Mucosa of descending colon (tissue), 3 donors: ENCODE measurements at regions not wholly inside any gene's neighbourhood (a gene's known extent, or its start where the extent isn't known, plus 50 kb on each side); places are given as distances from the start of the nearest gene placed in this dataset.

ENCODE experiments used
- ATAC-seq: fragments of 200-7000 bp; cut with Tn5 transposase; one replicate; pipeline ENCODE4 v1.9.1; 2020; ENCODE audit warnings: mild to moderate bottlenecking, moderate library complexity
- DNase-seq, 3 donors: peaks; one replicate each; pipeline ENCODE4 v3.0.0-alpha.2; 2020
- H3K36me3 ChIP-seq: fragments of 200-600 bp; one replicate; pipeline ENCODE4 v1.8.0; 2021; ENCODE audit warnings: low read depth, mild to moderate bottlenecking
- H3K4me1 ChIP-seq: fragments of 200-600 bp; one replicate; pipeline ENCODE4 v1.8.0; 2021; ENCODE audit warnings: low read depth, mild to moderate bottlenecking
- H3K4me3 ChIP-seq: fragments of 200-600 bp; one replicate; pipeline ENCODE4 v1.8.0; 2021; ENCODE audit warnings: mild to moderate bottlenecking
- H3K9me3 ChIP-seq: fragments of 200-600 bp; one replicate; pipeline ENCODE4 v1.8.0; 2021; ENCODE audit warnings: mild to moderate bottlenecking
- intact Hi-C, 2 donors: fragments of 100-400 bp; cut with DNase I in 1 of 2; cut with micrococcal nuclease in 1 of 2; formaldehyde crosslinking; loops; one replicate each; pipeline versions ENCODE4 v1.11.0 to v1.11.1; 2022; cut with DNase I, micrococcal nuclease
- TF ChIP-seq, protein P1 (sequence below): fragments of 200-600 bp; IDR thresholded peaks from one replicate; pipeline ENCODE4 v1.8.0; 2022; ENCODE audit warnings: antibody characterized with exemption, mild to moderate bottlenecking
- donor health status: DM: no; HTN: no; CAD: no; lungs with moderate emphysema.
- donor health status: DM: no; HTN: no; CAD: no.
- donor health status: DM: no; HTN: yes; CAD: no.

DNA sequence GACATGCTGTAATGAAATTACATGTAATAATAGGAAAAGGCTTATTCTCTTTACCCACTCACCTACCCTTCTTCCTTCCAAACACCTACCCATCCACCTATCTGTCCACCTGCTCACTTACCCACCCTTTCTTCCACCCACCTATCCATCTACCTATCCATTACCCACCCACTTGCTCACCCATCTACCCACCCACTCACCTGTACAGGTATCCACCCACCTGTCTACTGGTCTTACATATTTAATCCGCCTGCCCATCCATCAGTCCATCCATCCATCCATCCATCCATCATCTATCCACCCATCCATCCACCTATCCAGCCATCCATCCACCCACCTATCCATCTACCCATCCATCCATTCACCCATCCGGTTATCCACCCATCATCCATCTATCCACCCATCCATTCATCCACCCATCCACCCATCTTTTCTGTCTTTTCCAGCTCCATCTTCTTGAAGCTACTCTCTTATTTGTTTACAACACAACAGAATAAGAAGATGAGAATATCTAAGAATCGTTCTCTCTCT lies 133.3 kb upstream of the STX18 start:
- TF ChIP-seq, protein P1, sequence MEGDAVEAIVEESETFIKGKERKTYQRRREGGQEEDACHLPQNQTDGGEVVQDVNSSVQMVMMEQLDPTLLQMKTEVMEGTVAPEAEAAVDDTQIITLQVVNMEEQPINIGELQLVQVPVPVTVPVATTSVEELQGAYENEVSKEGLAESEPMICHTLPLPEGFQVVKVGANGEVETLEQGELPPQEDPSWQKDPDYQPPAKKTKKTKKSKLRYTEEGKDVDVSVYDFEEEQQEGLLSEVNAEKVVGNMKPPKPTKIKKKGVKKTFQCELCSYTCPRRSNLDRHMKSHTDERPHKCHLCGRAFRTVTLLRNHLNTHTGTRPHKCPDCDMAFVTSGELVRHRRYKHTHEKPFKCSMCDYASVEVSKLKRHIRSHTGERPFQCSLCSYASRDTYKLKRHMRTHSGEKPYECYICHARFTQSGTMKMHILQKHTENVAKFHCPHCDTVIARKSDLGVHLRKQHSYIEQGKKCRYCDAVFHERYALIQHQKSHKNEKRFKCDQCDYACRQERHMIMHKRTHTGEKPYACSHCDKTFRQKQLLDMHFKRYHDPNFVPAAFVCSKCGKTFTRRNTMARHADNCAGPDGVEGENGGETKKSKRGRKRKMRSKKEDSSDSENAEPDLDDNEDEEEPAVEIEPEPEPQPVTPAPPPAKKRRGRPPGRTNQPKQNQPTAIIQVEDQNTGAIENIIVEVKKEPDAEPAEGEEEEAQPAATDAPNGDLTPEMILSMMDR: no peak
- no peaks in the 10 kb centered on the region for H3K4me1 ChIP-seq
- no peaks in the 10 kb centered on the region for H3K36me3 ChIP-seq
- H3K4me3 ChIP-seq: no peak overlapping the region
- ATAC-seq: no peak
- H3K9me3 ChIP-seq: no peaks in the 10 kb centered on the region
- DNase-seq: no peak
- intact Hi-C loops: no loop called here

DNA sequence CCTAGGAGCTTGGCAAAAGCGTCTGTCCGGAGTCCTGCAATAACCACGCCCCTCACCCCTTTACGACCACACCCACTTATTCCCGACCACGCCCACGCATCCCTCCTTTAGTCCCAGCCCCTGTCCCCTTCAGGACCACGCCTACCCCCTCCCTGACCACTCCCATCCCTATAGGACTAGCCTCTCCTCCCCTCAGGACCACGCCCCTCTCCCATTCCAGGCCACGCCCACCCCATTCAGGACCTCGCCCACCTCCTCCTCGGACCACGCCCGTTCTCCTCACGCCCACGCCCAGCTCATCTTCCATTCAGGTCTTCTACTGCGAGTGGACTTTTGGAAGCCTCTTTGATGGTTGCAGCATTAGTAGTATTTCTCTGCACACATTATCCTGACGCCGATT lies 131.2 kb upstream of the STX18 start:
- peak; percentile 81 for ATAC-seq
- TF ChIP-seq, protein P1: no peak
- Histone ChIP-seq H3K4me3 (no peak overlapping the region), H3K36me3 (no peaks in the 10 kb centered on the region), H3K9me3 (no peaks in the 10 kb centered on the region), H3K4me1 (no peaks in the 10 kb centered on the region)
- peak; percentile 40 to 73 (median 65) for DNase-seq
- intact Hi-C loops: no loop called here

DNA sequence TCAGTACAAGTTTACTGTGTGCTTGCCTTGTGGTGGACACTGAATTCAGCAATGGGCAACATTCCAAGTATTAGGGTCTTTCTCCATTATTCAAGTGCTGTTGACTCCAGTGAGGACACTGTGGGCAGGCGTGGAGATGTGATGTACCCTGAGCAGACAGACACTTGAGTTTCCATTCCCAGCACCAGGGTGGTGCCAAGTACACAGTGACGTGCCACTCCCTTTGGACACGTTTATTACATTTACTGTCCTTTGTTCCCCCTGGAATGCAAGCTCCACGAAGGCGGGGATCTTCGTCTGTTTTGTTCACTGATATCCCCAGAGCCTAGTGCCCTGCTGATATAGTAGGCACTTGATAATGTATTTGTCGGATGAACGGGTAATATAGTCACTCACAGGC lies 130.6 kb upstream of the STX18 start:
- Histone ChIP-seq H3K4me3 (no peak overlapping the region), H3K36me3 (no peaks in the 10 kb centered on the region), H3K9me3 (no peaks in the 10 kb centered on the region), H3K4me1 (no peaks in the 10 kb centered on the region)
- peak in 2 of 3 donors; percentile 27 to 34 for DNase-seq
- ATAC-seq: peak; percentile 86
- TF ChIP-seq, protein P1: no peak
- intact Hi-C loops: no loop called here

DNA sequence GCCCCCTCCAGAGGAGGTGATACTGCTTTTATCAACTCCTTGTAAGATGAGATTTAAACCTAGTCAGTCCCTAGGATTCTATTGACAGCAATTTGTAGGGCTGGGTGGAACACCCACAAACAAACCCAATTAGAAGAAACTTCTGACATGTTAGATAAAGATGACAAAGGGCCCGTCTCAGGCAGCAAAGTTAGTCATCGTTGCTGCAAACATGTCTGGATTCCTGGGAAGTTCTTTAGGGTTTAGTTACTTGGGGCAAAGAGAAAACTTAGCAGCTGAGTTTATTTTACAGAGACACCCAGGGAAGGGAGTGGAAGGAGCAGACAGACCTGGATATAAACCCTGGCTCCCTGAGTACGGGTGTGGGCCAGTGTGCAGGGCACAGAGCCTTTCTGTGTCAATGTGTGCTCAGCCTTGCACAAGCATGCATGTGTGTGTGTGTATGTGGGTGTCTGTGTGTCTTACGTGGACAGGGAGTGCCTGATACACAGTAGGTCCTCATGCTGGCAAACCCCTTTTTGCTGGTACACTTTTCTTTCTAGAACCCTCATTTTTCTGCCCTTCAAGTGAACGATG lies 130.0 kb upstream of the STX18 start:
- no peak overlapping the region for H3K4me3 ChIP-seq
- H3K9me3 ChIP-seq: no peaks in the 10 kb centered on the region
- TF ChIP-seq, protein P1: no peak
- intact Hi-C loops: no loop called here
- DNase-seq: no peak
- peak; percentile 50 for ATAC-seq
- no peaks in the 10 kb centered on the region for H3K36me3 ChIP-seq
- H3K4me1 ChIP-seq: no peaks in the 10 kb centered on the region

DNA sequence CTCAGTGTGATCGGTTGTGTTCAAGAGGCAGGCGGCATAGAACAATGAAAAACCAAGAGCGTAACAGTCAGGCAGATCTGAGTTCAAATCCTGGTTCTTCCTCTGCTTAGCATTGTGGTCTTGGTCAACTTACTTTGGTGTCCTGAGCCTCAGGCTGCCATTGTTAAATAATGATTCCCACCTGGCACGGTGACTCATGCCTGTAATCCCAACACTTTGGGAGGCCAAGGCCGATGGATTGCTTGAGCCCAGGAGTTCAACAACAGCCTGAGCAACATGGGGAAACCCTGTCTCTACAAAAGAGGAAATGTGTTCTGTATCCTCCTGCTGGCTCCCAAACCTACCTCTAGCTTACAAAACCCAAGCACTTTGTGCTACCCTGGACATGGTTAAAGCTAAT lies 129.0 kb upstream of the STX18 start:
- no peak for ATAC-seq

More for the DNA sequence above, 129.0 kb upstream of the STX18 start:
- Histone ChIP-seq H3K4me1 (no peaks in the 10 kb centered on the region), H3K36me3 (no peaks in the 10 kb centered on the region), H3K4me3 (no peak overlapping the region), H3K9me3 (no peaks in the 10 kb centered on the region)
- TF ChIP-seq, protein P1: no peak
- no peak for DNase-seq
- intact Hi-C loops: no loop called here
